ENCODE measurements at regions not wholly inside any gene's neighbourhood (a gene's known extent, or its start where the extent isn't known, plus 50 kb on each side); places are given as distances from the start of the nearest gene placed in this dataset.

DNA sequence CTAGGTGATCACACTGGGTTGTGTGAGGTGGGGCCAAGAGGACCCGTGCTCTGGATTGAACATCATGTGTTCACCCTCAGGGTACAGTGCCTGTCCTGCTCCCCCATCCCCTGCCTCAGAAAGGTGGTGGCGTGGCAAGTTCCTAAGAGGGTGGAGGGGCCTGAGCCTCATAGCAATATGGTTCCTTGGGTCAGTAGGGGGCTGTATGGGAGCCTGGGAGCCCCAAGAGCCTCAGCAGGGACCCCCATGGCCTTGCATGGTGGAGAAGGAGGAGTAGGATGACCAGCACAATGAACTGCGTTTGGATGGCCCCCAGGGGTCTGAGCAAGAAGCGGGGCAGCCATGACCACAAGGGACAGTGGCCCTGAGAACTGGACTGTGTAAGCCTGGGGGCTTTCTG lies 89.6 kb upstream of the SHB start:
- ATAC-seq (no peak), DNase-seq (no peak)
- TF ChIP-seq, protein P1, sequence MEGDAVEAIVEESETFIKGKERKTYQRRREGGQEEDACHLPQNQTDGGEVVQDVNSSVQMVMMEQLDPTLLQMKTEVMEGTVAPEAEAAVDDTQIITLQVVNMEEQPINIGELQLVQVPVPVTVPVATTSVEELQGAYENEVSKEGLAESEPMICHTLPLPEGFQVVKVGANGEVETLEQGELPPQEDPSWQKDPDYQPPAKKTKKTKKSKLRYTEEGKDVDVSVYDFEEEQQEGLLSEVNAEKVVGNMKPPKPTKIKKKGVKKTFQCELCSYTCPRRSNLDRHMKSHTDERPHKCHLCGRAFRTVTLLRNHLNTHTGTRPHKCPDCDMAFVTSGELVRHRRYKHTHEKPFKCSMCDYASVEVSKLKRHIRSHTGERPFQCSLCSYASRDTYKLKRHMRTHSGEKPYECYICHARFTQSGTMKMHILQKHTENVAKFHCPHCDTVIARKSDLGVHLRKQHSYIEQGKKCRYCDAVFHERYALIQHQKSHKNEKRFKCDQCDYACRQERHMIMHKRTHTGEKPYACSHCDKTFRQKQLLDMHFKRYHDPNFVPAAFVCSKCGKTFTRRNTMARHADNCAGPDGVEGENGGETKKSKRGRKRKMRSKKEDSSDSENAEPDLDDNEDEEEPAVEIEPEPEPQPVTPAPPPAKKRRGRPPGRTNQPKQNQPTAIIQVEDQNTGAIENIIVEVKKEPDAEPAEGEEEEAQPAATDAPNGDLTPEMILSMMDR (IDR thresholded peaks at IDR 0.05) = no peak
- WGBS (ENCODE audit: insufficient coverage) = 89% methylated on average over 4 of the region's 4 CpGs
- H3K27me3 ChIP-seq (ENCODE audit: control insufficient read depth, insufficient read depth, low read length) = no peaks in the 10 kb centered on the region
- no peaks in the 10 kb centered on the region for H3K4me1 Mint-ChIP-seq
- H3K36me3 ChIP-seq (ENCODE audit: control insufficient read depth, insufficient read depth, low read length) = no peaks in the 10 kb centered on the region
- no peaks in the 10 kb centered on the region for H3K9me3 ChIP-seq (ENCODE audit: control insufficient read depth, insufficient read depth, low read length)
- no peak overlapping the region for H3K4me3 Mint-ChIP-seq
- H3K4me1 ChIP-seq (ENCODE audit: control insufficient read depth, insufficient read depth, low read length) = no peaks in the 10 kb centered on the region
- H3K27me3 Mint-ChIP-seq (ENCODE audit: low read depth in 2 of 2) = peaks cover 0 to 4% of the 10 kb centered on the region in 2 donors
- H3K4me3 ChIP-seq (ENCODE audit: low read length) = no peak overlapping the region
- no peak overlapping the region for H3K27ac ChIP-seq (ENCODE audit: low read length)
- H3K36me3 Mint-ChIP-seq = no peaks in the 10 kb centered on the region
- intact Hi-C loops (cut with micrococcal nuclease) = loop anchor here (10.0 kb wide), 1 partner anchor 64 kb away; no protein-coding TSS in a partner anchor
- H3K9me3 Mint-ChIP-seq = no peaks in the 10 kb centered on the region
- H3K27ac Mint-ChIP-seq = no peak overlapping the region

DNA sequence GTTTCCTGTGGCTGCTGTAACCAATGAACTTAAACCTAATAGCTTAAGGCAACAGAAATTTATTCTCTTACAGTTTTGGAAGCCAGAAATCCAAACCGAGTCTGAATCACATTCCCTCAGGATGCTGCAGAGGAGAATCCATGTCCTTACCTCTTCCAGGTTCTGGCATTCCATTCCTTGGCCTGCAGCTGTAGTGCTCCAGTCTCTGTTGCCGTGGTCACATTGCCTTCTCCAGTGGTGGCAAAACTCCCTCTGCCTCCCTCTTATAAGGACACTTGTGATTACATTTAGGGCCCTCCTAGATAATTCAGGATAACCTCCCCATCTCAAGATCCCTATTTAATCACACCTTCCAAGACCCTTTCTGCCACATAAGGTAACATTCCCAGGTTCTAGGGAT lies 88.7 kb upstream of the SHB start:
- TF ChIP-seq, protein P1 (IDR thresholded peaks at IDR 0.05) = no peak
- intact Hi-C loops (cut with micrococcal nuclease) = loop anchor here (10.0 kb wide), 1 partner anchor 63 kb away; no protein-coding TSS in a partner anchor
- Histone ChIP-seq H3K4me1 (ENCODE audit: control insufficient read depth, insufficient read depth, low read length) (no peaks in the 10 kb centered on the region), H3K27ac (ENCODE audit: low read length) (no peak overlapping the region), H3K27me3 (ENCODE audit: control insufficient read depth, insufficient read depth, low read length) (no peaks in the 10 kb centered on the region), H3K9me3 (ENCODE audit: control insufficient read depth, insufficient read depth, low read length) (no peaks in the 10 kb centered on the region), H3K36me3 (ENCODE audit: control insufficient read depth, insufficient read depth, low read length) (no peaks in the 10 kb centered on the region), H3K4me3 (ENCODE audit: low read length) (no peak overlapping the region)
- no peak for DNase-seq
- H3K4me1 Mint-ChIP-seq = no peaks in the 10 kb centered on the region
- no peak overlapping the region for H3K27ac Mint-ChIP-seq
- no peaks in the 10 kb centered on the region for H3K36me3 Mint-ChIP-seq
- no peak for ATAC-seq
- 78% methylated on average over 2 of the region's 2 CpGs for WGBS (ENCODE audit: insufficient coverage)
- no peak overlapping the region for H3K4me3 Mint-ChIP-seq
- no peaks in the 10 kb centered on the region for H3K9me3 Mint-ChIP-seq
- H3K27me3 Mint-ChIP-seq (ENCODE audit: low read depth in 2 of 2) = peaks cover 0 to 4% of the 10 kb centered on the region in 2 donors

DNA sequence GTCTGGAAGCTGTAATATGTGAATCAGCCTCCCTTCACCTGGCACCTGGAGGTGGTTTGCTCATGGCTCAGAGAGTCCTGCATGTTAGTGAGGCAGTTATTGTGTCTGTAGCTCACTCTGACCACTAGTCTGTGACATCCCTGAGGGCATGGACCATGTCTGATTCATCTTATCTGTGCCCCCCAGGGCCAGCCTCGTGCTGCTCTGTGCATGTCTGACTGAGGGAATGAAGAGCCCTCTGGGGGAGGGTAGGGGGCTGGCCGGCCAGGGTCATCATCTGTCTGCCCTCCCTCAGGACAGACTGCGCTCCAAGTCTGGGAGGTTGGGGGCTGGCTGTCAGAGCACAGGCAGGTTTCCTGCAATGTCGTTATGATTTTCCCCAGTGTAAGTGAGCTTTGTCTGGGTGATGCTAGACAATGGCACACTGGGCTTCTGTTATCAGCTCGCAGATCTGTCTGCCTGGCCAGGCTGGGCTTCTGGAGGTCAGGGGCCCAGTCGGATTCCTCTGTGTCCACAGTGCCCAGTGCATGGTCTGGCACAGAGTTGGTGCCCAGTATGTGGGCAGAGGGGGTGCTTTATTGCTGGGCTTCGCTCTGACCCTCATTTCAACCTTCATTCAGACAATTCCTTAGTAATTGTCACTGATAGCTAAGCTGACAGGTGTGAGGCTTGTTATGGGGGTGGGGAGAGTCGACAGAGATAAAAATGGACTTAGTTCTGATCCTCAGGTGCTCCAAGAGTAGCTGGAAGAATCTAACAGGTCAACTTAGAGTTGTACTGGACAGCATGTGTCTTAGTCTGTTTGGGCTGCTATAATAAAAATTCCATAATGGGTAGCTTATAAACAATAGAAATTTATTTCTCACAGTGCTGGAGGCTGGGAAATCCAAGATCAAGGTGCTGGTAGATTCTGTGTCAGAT lies 85.7 kb upstream of the SHB start:
- no peak for ATAC-seq
- H3K27me3 ChIP-seq (ENCODE audit: control insufficient read depth, insufficient read depth, low read length) = no peaks in the 10 kb centered on the region
- no peaks in the 10 kb centered on the region for H3K9me3 ChIP-seq (ENCODE audit: control insufficient read depth, insufficient read depth, low read length)
- Mint-ChIP-seq H3K27me3 (ENCODE audit: low read depth in 2 of 2) (peaks cover 9 to 12% of the 10 kb centered on the region in 2 donors), H3K27ac (no peak overlapping the region), H3K36me3 (no peaks in the 10 kb centered on the region), H3K4me1 (no peaks in the 10 kb centered on the region), H3K4me3 (no peak overlapping the region), H3K9me3 (no peaks in the 10 kb centered on the region)
- TF ChIP-seq, protein P1 (IDR thresholded peaks at IDR 0.05) = no peak
- DNase-seq = no peak
- no peak overlapping the region for H3K4me3 ChIP-seq (ENCODE audit: low read length)
- intact Hi-C loops (cut with micrococcal nuclease) = loop anchor here (10.0 kb wide), 1 partner anchor 60 kb away; no protein-coding TSS in a partner anchor
- 64% methylated on average over 7 of the region's 8 CpGs for WGBS (ENCODE audit: insufficient coverage)
- H3K27ac ChIP-seq (ENCODE audit: low read length) = no peak overlapping the region
- H3K4me1 ChIP-seq (ENCODE audit: control insufficient read depth, insufficient read depth, low read length) = no peaks in the 10 kb centered on the region
- H3K36me3 ChIP-seq (ENCODE audit: control insufficient read depth, insufficient read depth, low read length) = no peaks in the 10 kb centered on the region
